GM23338 (cell line): ENCODE measurements at regions not wholly inside any gene's neighbourhood (a gene's known extent, or its start where the extent isn't known, plus 50 kb on each side); places are given as distances from the start of the nearest gene placed in this dataset.

ENCODE experiments used
- ATAC-seq: fragments of 200-7000 bp; cut with Tn5 transposase; 3 replicates; pipeline ENCODE4 v1.9.1; 2020
- DNase-seq: peaks from one replicate; pipeline ENCODE4 v3.0.0-alpha.2; 2015; ENCODE audit warnings: low spot score
- H2AFZ ChIP-seq: fragments of 200-600 bp; sonication (generic); 2 replicates; pipeline ENCODE4 v1.8.0; 2016; ENCODE audit warnings: antibody characterized with exemption, mild to moderate bottlenecking, moderate library complexity
- H3F3A ChIP-seq: fragments of 200-600 bp; sonication (generic); replicated peaks from 2 replicates; pipeline ENCODE4 v1.8.0; 2017; ENCODE audit warnings: antibody characterized with exemption, mixed run types, low read depth
- H3K27ac ChIP-seq: fragments of 200-600 bp; sonication (generic); 2 replicates; pipeline ENCODE4 v1.6.1; 2016; ENCODE audit warnings: low read depth
- H3K27me3 ChIP-seq: fragments of 200-600 bp; sonication (generic); 2 replicates; pipeline ENCODE4 v1.8.0; 2016; ENCODE audit warnings: mild to moderate bottlenecking, mixed run types, moderate library complexity; ENCODE audit not compliant: insufficient read depth
- H3K36me3 ChIP-seq: fragments of 200-600 bp; sonication (generic); 2 replicates; pipeline ENCODE4 v1.8.0; 2016; ENCODE audit warnings: mild to moderate bottlenecking; ENCODE audit not compliant: insufficient read depth
- H3K4me1 ChIP-seq: fragments of 200-600 bp; sonication (generic); 2 replicates; pipeline ENCODE4 v1.8.0; 2016; ENCODE audit warnings: mild to moderate bottlenecking, moderate library complexity; ENCODE audit not compliant: insufficient read depth
- H3K4me2 ChIP-seq: fragments of 200-600 bp; sonication (generic); 2 replicates; pipeline ENCODE4 v1.7.1; 2017; ENCODE audit warnings: mixed run types
- H3K4me3 ChIP-seq: fragments of 200-600 bp; sonication (generic); 2 replicates; pipeline ENCODE4 v1.6.1; 2016; ENCODE audit warnings: mixed run types
- H3K79me2 ChIP-seq: fragments of 200-600 bp; sonication (generic); replicated peaks from 2 replicates; pipeline ENCODE4 v1.8.0; 2017; ENCODE audit warnings: mild to moderate bottlenecking; ENCODE audit not compliant: insufficient read depth
- H3K9me2 ChIP-seq: fragments of 200-600 bp; sonication (generic); 2 replicates; pipeline ENCODE4 v1.8.0; 2017; ENCODE audit not compliant: insufficient read depth
- H4K20me1 ChIP-seq: fragments of 200-600 bp; sonication (generic); replicated peaks from 2 replicates; pipeline ENCODE4 v1.8.0; 2017; ENCODE audit warnings: mild to moderate bottlenecking; ENCODE audit not compliant: insufficient read depth
- H3K27ac Mint-ChIP-seq: 2 replicates; pipeline ENCODE4 v1.8.0; 2020; ENCODE audit warnings: inconsistent platforms, mild to moderate bottlenecking, moderate library complexity, mixed read lengths
- H3K27me3 Mint-ChIP-seq: 3 replicates; pipeline ENCODE4 v1.8.0; 2022; ENCODE audit warnings: low read depth, mild to moderate bottlenecking, moderate library complexity, mixed read lengths, inconsistent platforms; ENCODE audit not compliant: insufficient read depth, poor library complexity
- H3K36me3 Mint-ChIP-seq: 3 replicates; pipeline ENCODE4 v1.8.0; 2021; ENCODE audit warnings: low read depth, mild to moderate bottlenecking, inconsistent platforms, moderate library complexity, mixed read lengths
- H3K4me1 Mint-ChIP-seq: 3 replicates; pipeline ENCODE4 v1.8.0; 2020; ENCODE audit warnings: mild to moderate bottlenecking, inconsistent platforms, mixed read lengths
- H3K4me3 Mint-ChIP-seq: 3 replicates; pipeline ENCODE4 v1.8.0; 2021; ENCODE audit warnings: moderate library complexity, mild to moderate bottlenecking, inconsistent platforms, mixed read lengths
- H3K9me3 Mint-ChIP-seq: 3 replicates; pipeline ENCODE4 v1.8.0; 2020; ENCODE audit warnings: moderate library complexity, mild to moderate bottlenecking, inconsistent platforms, mixed read lengths
- CREB1 ChIP-seq: fragments of 250-450 bp; sonication (Bioruptor Pico); IDR thresholded peaks from 2 replicates; pipeline ENCODE4 v1.5.0; 2020; ENCODE audit warnings: low read depth, mild to moderate bottlenecking, moderate library complexity
- EZH2 ChIP-seq: fragments of 200-600 bp; sonication (generic); IDR thresholded peaks from one replicate; pipeline ENCODE4 v1.8.0; 2017; ENCODE audit warnings: antibody characterized with exemption, mild to moderate bottlenecking, low read depth; ENCODE audit not compliant: unreplicated experiment
- EZH2phosphoT487 ChIP-seq: fragments of 200-600 bp; sonication (generic); IDR thresholded peaks from one replicate; pipeline ENCODE4 v1.8.1; 2018; ENCODE audit warnings: antibody characterized with exemption; ENCODE audit not compliant: unreplicated experiment
- JUNB ChIP-seq: IDR thresholded peaks from one replicate; pipeline ENCODE4 v1.6.1; 2016; ENCODE audit warnings: antibody characterized with exemption; ENCODE audit not compliant: unreplicated experiment
- NANOG ChIP-seq: IDR thresholded peaks from 2 replicates; pipeline ENCODE4 v1.6.1; 2016; ENCODE audit warnings: antibody characterized with exemption, borderline replicate concordance
- POLR2AphosphoS5 ChIP-seq: IDR thresholded peaks from 2 replicates; pipeline ENCODE4 v1.6.1; 2016; ENCODE audit warnings: antibody characterized with exemption, low read depth
- STAT1 ChIP-seq: IDR thresholded peaks from one replicate; pipeline ENCODE4 v1.6.1; 2016; ENCODE audit warnings: antibody characterized with exemption; ENCODE audit not compliant: unreplicated experiment
- ZNF114 ChIP-seq: fragments of 250-450 bp; sonication (Bioruptor Pico); IDR thresholded peaks from 2 replicates; pipeline ENCODE4 v1.5.0; 2020; ENCODE audit warnings: mild to moderate bottlenecking, moderate library complexity
- TF ChIP-seq, protein P1 (sequence below): IDR thresholded peaks from one replicate; pipeline ENCODE4 v1.6.1; 2018; ENCODE audit warnings: antibody characterized with exemption; ENCODE audit not compliant: unreplicated experiment
- TF ChIP-seq, protein P2 (sequence below): IDR thresholded peaks from 2 replicates; pipeline ENCODE4 v1.6.1; 2016; ENCODE audit warnings: antibody characterized with exemption
- TF ChIP-seq, protein P3 (sequence below), 2 experiments: fragments of 200-600 bp in 1 of 2; sonication (generic) in 1 of 2; conservative IDR thresholded peaks; 2 replicates each; pipeline versions ENCODE4 v1.5.1 to v1.6.1; 2016 to 2017; ENCODE audit warnings: antibody characterized with exemption in 2 of 2, low read depth in 2 of 2, mild to moderate bottlenecking in 2 of 2, moderate library complexity in 1 of 2

DNA sequence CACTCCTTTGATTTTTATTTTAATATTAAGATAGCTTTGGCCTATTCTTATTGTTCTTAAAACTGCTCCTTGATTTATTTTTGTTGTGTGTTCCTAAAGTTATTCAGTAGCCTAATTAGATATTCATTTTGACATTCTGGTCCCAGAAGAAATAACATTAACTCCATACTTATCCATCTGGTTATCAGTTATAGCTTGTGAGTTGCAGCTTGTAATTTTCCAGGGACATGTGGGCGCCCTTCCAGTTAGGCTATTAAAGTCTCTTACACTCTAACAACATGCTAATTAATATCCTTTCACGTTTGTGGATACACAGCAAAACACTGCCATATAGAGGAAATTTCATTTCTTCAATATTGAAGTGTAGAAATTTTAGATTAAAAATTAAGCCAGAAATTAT is 987.5 kb downstream of the HACE1 start:
- Histone ChIP-seq H3K4me3 (no peak overlapping the region), H3K79me2 (no peaks in the 10 kb centered on the region), H3K4me1 (peaks cover 17% of the 10 kb centered on the region), H3K27me3 (no peaks in the 10 kb centered on the region), H3K9me2 (no peaks in the 10 kb centered on the region; the same call in 1 of the 2 replicates), H3K4me2 (no peak overlapping the region), H3K36me3 (no peaks in the 10 kb centered on the region), H3K27ac (no peak overlapping the region), H3F3A (no peaks in the 10 kb centered on the region), H4K20me1 (no peaks in the 10 kb centered on the region), H2AFZ (no peak overlapping the region)
- TF ChIP-seq, protein P1, sequence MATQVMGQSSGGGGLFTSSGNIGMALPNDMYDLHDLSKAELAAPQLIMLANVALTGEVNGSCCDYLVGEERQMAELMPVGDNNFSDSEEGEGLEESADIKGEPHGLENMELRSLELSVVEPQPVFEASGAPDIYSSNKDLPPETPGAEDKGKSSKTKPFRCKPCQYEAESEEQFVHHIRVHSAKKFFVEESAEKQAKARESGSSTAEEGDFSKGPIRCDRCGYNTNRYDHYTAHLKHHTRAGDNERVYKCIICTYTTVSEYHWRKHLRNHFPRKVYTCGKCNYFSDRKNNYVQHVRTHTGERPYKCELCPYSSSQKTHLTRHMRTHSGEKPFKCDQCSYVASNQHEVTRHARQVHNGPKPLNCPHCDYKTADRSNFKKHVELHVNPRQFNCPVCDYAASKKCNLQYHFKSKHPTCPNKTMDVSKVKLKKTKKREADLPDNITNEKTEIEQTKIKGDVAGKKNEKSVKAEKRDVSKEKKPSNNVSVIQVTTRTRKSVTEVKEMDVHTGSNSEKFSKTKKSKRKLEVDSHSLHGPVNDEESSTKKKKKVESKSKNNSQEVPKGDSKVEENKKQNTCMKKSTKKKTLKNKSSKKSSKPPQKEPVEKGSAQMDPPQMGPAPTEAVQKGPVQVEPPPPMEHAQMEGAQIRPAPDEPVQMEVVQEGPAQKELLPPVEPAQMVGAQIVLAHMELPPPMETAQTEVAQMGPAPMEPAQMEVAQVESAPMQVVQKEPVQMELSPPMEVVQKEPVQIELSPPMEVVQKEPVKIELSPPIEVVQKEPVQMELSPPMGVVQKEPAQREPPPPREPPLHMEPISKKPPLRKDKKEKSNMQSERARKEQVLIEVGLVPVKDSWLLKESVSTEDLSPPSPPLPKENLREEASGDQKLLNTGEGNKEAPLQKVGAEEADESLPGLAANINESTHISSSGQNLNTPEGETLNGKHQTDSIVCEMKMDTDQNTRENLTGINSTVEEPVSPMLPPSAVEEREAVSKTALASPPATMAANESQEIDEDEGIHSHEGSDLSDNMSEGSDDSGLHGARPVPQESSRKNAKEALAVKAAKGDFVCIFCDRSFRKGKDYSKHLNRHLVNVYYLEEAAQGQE: no peak
- TF ChIP-seq, protein P2, sequence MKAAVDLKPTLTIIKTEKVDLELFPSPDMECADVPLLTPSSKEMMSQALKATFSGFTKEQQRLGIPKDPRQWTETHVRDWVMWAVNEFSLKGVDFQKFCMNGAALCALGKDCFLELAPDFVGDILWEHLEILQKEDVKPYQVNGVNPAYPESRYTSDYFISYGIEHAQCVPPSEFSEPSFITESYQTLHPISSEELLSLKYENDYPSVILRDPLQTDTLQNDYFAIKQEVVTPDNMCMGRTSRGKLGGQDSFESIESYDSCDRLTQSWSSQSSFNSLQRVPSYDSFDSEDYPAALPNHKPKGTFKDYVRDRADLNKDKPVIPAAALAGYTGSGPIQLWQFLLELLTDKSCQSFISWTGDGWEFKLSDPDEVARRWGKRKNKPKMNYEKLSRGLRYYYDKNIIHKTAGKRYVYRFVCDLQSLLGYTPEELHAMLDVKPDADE: no peak
- TF ChIP-seq JUNB (no peak), ZNF114 (CRISPR knock-in tag) (no peak), CREB1 (CRISPR knock-in tag) (no peak), EZH2 (no peak), EZH2phosphoT487 (no peak), NANOG (no peak), STAT1 (no peak), POLR2AphosphoS5 (no peak)
- TF ChIP-seq, protein P3, sequence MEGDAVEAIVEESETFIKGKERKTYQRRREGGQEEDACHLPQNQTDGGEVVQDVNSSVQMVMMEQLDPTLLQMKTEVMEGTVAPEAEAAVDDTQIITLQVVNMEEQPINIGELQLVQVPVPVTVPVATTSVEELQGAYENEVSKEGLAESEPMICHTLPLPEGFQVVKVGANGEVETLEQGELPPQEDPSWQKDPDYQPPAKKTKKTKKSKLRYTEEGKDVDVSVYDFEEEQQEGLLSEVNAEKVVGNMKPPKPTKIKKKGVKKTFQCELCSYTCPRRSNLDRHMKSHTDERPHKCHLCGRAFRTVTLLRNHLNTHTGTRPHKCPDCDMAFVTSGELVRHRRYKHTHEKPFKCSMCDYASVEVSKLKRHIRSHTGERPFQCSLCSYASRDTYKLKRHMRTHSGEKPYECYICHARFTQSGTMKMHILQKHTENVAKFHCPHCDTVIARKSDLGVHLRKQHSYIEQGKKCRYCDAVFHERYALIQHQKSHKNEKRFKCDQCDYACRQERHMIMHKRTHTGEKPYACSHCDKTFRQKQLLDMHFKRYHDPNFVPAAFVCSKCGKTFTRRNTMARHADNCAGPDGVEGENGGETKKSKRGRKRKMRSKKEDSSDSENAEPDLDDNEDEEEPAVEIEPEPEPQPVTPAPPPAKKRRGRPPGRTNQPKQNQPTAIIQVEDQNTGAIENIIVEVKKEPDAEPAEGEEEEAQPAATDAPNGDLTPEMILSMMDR (conservative IDR thresholded peaks at IDR 0.05; ENCODE audit: low read depth in 2 of 2): no peak
- no peak overlapping the region for H3K4me3 Mint-ChIP-seq
- DNase-seq (no peak), ATAC-seq (no peak)
- H3K9me3 Mint-ChIP-seq: no peaks in the 10 kb centered on the region
- no peak overlapping the region for H3K27ac Mint-ChIP-seq
- no peaks in the 10 kb centered on the region for H3K36me3 Mint-ChIP-seq
- peaks cover 1% of the 10 kb centered on the region for H3K27me3 Mint-ChIP-seq
- peaks cover 31% of the 10 kb centered on the region for H3K4me1 Mint-ChIP-seq
